HG03520 (cell line): ENCODE measurements at regions not wholly inside any gene's neighbourhood (a gene's known extent, or its start where the extent isn't known, plus 50 kb on each side); places are given as distances from the start of the nearest gene placed in this dataset.

ENCODE experiments used
- ATAC-seq: cut with Tn5 transposase; IDR thresholded peaks from one replicate; pipeline ENCODE4 v1.9.1; 2021; ENCODE audit warnings: mild to moderate bottlenecking, moderate library complexity; ENCODE audit not compliant: unreplicated experiment

DNA sequence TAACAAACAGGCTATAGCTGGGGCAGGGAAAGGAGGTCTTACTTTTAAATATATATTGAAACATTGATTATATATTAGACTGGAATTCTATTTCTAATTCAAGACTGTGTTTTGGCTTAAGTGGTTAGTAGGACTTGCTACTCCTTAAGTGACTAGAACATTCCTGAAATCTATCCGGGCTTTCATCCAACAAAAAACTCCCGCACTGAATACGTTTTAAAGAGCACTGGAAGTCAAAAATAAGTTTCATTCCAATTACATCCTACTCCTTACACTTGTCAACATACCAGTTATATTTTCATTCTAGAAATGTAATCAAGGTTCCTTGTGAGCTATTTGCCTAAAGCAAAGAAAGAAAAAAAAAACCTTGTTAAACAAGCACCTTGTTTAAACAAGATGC, 204.6 kb downstream of the SP3 start:
- ATAC-seq: no peak

DNA sequence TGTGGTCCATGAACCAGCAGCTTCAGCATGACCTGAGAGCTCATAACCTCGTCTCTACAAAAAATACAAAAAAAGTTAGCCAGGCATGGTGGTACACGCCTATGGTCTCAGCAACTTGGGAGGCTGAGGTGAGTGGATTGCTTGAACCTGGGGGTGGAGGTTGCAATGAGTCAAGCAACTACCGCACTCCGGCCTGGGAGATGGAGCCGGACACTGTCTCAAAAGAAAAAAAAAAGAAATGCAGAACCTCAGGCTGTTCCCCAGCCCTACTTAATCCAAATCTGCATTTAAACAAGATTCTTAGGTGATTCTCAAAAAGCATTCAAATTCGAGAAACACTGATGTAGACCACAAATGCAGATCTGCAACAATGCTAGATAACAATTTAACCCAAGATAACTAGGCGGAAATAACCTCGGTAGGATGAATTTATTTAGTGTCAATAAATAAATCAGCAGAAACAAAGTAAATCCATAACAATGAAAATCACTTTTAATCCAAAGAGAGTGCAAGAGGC, 203.5 kb downstream of the SP3 start:
- no peak for ATAC-seq

DNA sequence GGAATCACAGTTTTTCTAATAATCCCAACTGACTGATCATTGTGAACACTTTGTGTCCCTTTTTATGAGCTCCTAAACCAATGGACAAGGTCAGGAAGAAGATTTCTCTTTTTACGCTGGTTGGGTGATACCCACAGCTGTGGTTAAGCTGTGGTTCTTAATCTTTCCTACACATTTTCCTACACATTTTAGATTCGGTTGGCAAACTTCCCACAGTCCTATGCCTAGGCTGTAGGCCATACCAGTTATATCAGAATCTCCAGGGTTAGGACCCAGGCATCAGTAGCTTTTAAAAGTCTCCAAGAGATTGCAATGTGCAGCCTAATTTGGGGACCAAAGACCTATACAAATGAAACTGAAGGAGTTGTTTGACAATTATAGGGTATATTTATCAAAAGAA, 203.0 kb downstream of the SP3 start:
- ATAC-seq: no peak

DNA sequence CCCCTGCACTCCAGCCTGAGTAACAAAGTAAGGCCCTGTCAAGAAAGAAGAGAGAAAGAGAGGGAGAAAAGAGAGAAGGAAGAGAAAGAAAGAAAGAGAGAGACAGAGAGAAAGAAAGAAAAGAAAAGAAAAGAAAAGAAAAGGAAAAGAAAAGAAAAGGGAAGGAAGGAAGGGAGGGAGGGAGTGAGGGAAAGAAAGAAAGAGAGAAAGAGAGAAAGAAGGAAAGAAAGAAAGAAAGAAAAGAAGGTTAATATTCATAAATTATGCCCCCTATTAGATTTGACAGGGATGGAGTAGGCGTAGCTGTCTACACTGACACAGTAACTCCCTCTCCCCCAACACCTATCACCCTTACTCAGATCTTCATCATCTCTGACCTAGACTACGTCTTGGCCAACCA, 202.3 kb downstream of the SP3 start:
- ATAC-seq: no peak

DNA sequence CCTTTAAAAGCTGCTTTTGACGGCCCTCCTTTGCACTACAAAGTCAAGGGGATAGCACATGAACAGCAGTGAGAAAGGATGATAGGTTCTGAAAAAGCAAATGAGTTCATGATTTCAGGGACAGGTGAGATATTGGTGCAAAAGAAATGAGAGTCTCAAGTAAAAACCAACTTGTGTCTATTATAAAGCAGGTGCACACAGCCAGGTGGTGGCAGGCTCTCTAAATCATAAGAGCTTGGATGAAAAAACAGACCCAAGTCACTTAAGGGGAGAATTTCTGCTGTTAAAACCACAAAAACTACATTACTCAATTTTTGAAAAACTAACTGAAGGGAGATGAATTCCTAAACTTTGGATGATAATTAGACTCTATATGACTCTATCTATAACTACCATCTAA, 201.5 kb downstream of the SP3 start:
- no peak for ATAC-seq

DNA sequence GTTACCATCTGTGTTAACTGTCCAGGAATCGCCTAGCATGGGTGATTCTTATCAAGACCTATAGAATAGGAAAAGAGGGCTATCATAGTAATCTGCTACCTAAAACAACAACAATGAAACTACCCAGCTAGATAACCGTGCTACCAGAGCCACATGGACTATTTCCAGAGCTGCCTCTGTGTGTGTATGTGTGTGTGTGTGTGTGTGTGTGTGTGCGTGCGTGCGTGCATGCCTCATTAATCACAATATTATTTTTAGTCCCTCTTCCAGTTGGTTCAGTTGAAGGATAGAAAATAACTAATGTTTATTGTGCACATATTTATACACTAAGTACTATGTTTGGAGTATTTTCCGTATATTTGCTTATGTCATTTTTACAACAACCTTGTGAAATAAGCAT, 201.1 kb downstream of the SP3 start:
- no peak for ATAC-seq

DNA sequence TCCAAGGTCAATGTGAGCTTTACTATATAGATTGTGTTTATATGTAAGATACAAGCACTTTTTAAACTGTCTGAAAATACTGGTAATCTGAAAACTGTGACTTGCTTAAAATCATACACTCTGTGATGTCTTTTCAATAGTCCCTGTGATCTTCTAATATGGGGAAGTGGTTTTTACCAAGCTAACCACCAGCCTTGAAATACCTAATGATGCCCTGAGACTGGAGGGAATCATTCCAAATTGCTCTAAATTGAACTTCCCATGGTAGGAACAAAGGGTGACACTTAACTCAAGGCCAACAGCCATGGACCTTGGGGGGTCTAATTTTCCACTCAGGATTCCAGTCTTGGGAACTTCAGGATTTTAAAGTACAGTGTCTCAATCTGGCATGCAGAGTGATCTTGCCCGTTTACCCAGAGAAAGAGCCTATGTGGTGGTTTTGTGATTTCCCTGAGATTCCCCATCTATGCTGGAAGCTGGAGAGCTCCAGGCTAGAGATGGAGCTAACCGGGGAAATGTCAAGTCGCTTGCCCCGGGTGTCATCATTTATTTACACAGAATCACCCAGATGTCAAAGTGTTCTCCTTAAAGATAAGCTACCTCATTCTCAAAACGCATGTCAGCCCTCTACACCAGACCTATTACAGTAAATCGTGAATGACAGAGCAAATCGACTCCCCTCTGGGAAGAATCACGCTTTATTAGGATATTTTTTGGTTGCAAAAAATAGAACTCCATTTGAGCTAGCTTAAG, 198.5 kb downstream of the SP3 start:
- ATAC-seq: no peak

DNA sequence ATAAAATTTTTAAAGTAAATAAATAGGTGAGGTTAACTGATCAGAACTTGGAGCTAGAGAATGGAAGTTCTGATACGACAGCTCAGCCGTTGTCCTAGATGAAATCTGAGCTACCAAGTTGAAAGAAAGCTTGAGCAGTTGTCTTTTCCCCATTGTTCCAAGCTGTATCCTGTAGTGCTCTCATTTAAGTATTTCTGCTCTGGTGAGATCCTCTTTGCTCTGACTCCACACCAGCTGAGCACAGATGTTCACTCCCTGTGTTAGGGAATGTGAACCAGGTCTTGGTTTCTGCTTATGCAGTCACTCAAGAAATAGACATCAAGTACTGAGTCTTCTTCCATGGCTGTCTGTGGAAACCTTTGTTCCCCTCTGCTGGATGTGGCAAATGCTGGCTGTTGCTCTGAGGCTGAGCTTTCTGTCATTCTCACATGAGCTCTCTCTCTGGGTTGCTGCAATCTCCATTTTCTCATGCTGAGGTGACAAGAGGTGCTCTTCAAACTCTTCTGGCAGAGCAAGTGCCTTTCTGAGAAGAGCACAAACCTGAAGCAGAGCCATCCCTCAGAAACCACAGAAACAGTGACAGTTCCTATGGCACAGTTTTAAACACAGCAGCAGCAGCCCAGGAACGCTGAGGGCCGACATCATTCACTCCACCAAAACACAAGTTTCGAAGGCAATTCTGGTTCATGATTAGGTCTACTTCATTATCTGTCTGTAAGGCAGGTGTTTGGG, 194.1 kb downstream of the SP3 start:
- no peak for ATAC-seq

DNA sequence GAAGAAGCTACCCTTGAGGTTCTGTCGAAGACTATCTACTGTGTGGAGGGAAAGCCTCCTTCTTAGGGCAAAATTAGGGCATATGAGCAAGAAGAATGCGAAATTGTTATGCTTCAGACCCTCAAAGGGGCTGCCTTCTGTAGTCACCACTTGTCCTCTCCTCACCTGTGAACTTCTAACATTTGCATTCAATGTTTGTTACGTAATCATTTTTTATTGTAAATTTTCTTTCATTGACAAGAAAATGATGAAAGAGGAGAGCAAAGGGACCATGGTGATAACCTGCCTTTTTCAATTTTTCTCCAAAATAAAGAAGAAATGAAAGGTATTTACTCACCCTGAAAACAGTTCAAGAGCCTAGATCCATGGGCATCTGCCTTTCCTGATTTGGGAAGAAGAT, 193.0 kb downstream of the SP3 start:
- no peak for ATAC-seq

DNA sequence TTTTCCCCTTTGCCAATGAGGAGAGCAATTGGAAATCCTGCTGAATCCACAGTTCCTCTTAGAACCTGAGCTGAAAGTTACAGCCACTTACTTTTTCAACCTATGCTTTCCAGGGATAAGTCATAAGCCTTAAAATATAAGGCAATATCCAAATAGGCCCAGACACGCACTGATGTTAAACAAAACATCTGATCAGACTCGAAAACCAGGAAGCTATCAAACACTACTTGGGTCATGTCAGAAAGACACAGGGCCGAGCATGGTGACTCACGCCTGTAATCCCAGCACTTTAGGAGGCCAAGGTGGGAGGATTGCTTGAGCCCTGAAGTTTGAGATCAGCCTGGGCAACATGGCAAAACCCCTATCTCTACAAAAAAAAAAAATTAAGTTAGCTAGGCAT, 192.1 kb downstream of the SP3 start:
- no peak for ATAC-seq

DNA sequence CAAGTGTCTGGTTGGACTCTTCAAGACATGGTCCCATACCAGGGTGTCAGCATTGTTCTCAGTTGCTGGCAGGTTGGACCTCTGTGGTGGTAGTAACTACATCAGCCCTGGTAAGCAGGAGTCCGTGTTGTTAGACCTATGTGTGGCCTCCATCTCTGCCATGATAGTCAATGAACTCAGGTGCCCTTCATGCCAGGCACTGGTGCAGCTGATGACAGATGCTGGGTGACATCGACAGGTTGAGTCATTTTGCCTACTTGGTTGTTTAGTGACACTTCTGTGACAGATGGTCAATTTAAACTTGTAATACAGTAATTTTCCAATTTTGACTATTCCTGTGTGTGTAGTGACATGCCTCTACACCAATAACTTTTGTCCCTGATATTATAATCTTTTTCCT, 189.7 kb downstream of the SP3 start:
- ATAC-seq: no peak

DNA sequence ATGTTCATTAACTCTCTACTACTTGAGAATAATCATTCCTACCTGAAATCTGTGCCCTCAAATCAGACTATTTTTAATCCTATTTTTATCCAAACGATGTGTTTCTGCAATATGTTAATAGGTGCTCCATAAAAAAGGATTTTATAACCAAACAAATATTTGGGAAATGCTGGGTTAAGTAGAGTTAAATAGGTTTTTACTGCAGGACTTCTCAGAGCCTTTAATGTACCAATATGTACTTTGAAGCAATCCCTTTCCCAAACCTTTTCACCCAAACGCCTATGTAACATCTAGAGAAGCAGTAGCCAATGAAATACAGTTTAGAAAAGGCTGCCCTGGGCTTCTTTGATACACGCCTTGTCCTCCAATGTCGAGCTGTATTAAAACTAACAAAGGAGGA, 182.5 kb downstream of the SP3 start:
- no peak for ATAC-seq

DNA sequence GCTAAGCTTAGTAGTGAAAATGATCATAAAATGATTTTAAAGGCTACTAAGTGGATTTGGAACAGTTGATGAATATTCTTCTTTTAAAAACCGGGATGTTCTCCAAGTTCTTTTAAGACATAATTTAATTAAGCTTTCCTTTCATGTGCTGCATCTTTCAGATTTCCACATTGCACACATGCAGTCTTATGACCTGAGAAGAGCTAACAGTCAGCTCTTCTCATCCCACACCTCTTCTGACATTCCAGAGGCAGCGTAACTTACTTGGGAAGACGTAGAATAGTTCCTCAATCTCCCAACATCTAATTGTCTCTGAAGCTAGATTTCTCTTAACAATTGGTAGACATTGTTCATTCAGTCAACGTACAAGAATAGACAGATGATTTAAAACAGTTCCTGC, 181.8 kb downstream of the SP3 start:
- no peak for ATAC-seq

DNA sequence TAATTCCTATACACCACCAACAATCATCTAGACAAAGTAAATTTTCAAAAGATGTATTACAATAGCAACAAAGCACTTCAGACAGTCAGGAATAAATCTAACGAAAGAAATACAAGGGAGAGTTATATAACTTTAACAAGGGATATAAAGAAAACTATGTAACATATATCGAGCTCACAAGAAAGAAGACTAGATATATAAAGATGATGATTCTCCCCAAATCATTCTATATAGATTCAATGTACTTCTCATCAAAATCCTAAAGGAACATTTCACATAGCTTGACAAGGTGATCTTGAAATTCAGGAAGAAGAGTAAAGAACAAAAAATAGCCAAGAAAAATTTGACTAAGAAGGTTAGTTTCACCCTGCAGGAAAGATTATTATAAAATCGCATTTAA, 179.4 kb downstream of the SP3 start:
- ATAC-seq: no peak

DNA sequence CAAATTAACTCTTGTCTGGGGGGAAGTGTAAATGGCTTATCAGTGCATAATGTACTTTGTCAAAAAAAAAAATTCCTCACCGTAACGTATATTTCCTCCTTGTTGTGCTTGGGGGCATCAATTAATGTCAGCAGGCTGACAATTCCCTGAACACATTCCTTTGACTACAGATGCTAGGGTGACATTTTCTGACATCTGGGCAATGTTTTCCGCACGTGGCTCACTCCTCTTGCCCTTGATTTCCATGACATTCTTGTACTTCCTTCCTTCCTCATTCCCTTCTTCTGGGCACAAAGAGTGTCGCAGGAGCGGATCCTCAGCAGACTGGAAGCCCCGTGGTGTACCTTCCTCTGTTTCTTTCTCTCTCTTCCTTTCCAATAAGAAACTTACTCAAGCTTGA, 173.7 kb downstream of the SP3 start:
- ATAC-seq: no peak

DNA sequence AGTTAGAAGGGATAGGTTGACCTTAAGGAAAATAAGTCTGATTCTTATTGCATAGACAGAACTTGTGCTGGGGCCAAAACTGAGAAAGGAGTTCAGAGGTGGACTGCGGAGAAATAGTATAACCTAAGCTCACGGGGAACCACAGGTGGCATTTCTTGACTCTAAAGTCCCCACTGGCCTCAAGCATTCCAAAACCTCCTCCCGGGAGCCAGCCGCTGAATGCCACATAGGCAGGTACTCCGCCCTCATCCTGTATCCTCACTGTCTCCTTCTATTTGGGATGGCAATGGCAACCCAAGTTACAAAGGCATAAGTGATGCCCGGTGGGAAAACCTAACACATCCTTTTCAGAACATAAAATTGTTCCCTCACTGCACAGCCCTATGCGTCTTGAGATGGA, 173.0 kb downstream of the SP3 start:
- no peak for ATAC-seq

DNA sequence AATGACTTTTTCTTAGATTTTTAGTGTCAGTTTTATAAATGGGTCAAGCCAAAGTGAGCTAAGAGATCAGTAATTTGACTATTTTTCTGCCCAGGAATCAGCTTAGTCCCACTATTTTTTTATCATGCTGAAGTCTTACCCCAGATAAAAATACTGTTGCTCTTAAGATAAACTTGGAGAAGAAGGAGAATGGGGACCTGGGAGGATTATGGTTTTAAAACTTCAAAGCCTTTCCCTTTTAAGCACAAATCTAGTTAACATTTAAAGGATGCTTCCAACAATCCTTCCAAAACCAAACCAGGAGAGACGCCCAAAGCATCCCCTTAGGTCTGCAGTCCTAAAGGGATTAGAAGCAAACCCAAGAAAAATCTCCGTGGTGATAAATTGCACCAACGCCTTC, 172.4 kb downstream of the SP3 start:
- ATAC-seq: no peak

DNA sequence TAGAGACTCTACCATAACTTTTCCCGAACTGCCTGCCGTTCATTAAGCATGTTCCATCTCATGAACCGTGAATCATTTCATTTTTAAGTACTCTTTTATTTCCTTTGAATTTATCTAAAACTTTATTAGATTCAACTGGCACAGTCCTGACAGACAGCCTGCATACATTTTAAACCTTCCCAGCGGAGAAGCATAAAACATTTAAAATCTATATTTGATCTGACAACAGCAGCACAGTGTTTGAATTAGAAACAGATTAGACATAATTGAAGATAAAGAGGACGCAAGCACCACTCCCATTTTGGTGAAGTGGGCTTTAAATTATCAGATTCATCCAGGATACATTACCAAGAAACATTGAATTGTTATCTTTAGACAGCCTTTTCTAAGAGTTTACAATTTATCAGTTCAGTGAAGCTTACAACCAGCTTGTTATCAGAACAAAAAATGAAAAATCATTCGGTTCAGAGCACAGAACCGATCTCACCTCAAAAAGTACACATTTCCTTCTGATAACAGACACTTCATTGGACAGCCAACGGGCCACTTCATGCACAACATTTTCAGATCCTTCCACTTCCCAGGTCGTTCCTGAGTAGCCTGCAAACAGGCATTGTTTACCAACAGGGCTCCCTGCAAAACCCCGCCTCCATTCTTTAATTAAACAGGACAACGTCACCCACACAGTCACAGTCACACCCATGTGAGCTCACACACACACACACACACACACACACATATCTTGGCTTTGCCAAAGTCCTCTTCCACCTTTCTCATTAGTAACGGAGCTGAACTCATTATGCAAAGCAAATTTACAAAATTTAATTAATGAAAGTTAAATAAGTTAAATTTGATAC, 171.2 kb downstream of the SP3 start:
- no peak for ATAC-seq

DNA sequence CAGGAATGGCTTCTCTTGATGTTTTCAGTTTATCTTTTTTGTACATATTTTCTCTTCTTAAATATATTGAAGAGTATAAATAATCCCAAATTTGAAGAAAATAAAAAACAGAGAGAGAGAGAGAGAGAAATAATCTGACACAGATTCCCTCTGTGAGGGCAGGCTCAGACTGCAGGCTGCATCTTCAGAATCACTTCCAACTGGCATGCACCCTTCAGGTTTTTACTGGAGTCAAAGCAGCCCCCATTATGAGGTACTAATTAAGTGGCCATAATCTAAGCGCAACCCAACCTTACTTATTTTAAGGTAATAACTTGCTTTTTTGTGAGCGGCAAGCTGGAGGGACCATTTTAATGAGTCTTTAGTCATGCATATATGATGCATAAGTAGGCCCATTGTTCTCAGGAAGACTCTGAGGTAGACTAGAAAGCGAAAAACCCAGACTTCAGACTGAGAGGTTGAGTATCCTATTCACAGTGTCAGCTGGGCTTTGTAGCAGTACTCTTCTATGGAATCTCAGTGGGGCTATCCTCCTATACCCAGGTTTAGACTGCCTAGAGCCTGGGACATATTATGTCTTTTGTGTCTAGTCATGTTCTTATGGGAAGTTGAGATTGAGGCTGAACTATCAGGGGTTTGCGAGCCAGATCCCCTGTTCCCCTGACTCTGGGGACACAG, 167.4 kb downstream of the SP3 start:
- no peak for ATAC-seq

DNA sequence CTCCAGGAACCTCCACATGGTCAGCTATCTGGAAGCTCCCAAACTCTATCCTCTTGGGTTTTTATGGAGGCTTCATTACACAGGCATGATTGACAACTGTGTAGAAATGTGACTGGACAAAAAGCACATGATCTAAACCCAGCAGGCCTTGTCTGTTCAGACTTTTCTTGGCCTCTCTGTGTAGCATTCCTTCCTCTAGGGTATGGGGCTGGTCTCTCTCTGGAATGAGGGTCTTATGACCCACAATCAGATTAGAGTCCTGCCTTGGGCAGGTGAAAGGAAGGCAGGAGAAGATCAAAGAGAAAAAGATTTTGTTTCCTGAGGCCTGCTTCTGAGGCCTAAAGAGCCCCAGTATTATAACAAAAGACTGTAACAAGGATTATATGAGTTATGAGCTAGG, 162.7 kb downstream of the SP3 start:
- no peak for ATAC-seq

DNA sequence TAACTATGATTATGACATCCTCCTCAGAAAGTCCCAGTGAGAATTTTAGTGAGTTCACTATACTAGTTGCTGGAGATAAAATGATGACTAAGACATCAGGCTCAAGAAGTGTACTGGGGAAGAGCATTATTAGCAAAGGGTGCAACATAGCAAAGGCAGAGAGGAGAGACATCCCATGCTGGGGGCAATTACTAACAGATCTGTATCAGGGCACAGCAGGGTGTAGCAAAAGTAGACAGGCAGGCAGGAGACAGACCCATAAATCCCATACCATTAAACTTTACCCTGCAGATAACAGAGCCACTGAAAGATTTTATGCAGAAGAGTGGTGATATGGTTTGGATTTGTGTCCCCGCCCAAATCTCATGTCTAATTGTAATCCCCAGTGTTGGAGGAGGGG, 161.7 kb downstream of the SP3 start:
- no peak for ATAC-seq
